ENCODE measurements at regions not wholly inside any gene's neighbourhood (a gene's known extent, or its start where the extent isn't known, plus 50 kb on each side); places are given as distances from the start of the nearest gene placed in this dataset.
"Not testable (repeated sequence)": the region's sequence is repeated elsewhere in the genome, so short reads cannot be mapped to it uniquely, and the experiment has no call there.

DNA sequence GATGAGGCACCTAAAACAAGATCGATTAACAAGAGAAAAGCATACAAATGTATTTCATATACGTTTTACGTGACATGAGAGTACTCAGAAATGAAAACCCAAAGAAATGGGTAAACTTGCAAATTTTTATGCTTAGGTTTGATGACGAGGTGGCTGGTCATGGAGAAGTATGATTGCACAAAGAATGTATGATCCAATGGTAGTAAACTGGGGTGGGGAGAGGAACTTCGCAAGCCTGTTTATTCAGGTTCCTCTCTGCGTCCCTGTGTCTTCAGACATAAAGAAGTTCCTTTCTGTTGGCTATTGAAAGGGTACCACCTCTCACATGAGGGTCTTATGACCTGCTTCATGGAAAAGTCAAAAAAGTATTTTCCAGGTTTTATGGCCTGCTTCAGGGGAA is 309.2 kb downstream of the BCOR start:
- 80 to 94% methylated on average over 6 of the region's 6 CpGs for WGBS, 2 donors
- TF ChIP-seq POLR2A (IDR thresholded peaks at IDR 0.05): no peak
- TF ChIP-seq, protein P1, sequence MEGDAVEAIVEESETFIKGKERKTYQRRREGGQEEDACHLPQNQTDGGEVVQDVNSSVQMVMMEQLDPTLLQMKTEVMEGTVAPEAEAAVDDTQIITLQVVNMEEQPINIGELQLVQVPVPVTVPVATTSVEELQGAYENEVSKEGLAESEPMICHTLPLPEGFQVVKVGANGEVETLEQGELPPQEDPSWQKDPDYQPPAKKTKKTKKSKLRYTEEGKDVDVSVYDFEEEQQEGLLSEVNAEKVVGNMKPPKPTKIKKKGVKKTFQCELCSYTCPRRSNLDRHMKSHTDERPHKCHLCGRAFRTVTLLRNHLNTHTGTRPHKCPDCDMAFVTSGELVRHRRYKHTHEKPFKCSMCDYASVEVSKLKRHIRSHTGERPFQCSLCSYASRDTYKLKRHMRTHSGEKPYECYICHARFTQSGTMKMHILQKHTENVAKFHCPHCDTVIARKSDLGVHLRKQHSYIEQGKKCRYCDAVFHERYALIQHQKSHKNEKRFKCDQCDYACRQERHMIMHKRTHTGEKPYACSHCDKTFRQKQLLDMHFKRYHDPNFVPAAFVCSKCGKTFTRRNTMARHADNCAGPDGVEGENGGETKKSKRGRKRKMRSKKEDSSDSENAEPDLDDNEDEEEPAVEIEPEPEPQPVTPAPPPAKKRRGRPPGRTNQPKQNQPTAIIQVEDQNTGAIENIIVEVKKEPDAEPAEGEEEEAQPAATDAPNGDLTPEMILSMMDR (IDR thresholded peaks at IDR 0.05): no peak
- Histone ChIP-seq H3K4me1 (no peaks in the 10 kb centered on the region), H3K27ac (no peak overlapping the region), H3K9me3 (no peaks in the 10 kb centered on the region), H3K36me3 (no peaks in the 10 kb centered on the region), H3K27me3 (no peaks in the 10 kb centered on the region), H3K4me3 (replicated peaks in 1 of 3) (no peak overlapping the region)
- intact Hi-C loops (cut with DNase I): no loop called here
- no peak for DNase-seq

DNA sequence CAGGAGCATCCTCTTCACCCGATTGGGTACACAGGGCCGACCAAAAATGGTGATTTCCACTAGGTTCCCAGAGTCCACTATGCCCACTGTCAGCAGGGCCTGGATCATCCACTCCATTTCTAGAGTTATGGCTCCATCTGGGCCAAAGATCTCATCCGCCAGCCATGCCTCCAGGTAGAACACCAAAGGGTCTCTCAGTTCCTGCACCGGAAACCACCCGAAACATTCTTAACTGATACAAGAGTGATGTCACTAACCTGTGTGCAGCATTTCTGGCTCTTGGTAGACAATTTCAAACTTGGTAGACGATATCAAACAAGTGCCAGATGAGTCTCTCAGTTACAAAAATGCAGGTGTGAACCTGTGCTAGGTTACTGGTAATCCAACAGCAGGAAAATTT is 306.1 kb downstream of the BCOR start:
- Histone ChIP-seq H3K4me3 (replicated peaks in 1 of 3) (no peak overlapping the region), H3K36me3 (no peaks in the 10 kb centered on the region), H3K27ac (no peak overlapping the region), H3K9me3 (no peaks in the 10 kb centered on the region), H3K4me1 (no peaks in the 10 kb centered on the region), H3K27me3 (no peaks in the 10 kb centered on the region)
- intact Hi-C loops (cut with DNase I): no loop called here
- TF ChIP-seq, protein P1 (IDR thresholded peaks at IDR 0.05): no peak
- TF ChIP-seq POLR2A (IDR thresholded peaks at IDR 0.05): no peak
- 97 to 100% methylated on average over 3 to 4 of the region's 6 CpGs for WGBS, 2 donors
- DNase-seq: no peak

DNA sequence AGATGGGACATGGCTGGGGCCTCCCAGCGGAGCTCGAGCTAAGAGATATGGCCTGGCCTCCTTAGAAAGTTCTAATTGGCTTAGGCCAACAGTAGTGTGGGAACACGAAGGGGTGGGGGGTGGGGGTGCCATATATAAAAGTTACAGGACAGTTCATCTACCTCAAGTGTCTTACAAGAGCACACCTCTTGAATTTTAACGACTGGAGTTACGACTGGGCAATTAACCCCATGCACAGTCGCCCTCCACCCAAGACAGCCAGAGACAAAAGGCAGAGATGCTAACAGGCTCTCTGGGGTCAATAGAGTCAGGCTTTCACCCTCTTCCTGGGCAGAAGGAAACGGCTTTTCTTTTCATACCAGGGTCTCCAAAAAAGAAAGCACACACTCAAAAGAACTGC is 302.2 kb downstream of the BCOR start:
- H3K27ac ChIP-seq: no peak overlapping the region
- no peaks in the 10 kb centered on the region for H3K9me3 ChIP-seq
- H3K27me3 ChIP-seq: no peaks in the 10 kb centered on the region
- 67 to 69% methylated on average over 6 to 7 of the region's 7 CpGs for WGBS, 2 donors
- no peaks in the 10 kb centered on the region for H3K36me3 ChIP-seq
- TF ChIP-seq, protein P1 (IDR thresholded peaks at IDR 0.05): no peak
- TF ChIP-seq POLR2A (IDR thresholded peaks at IDR 0.05): no peak
- H3K4me3 ChIP-seq (replicated peaks in 1 of 3): no peak overlapping the region
- no peak for DNase-seq
- no peaks in the 10 kb centered on the region for H3K4me1 ChIP-seq
- intact Hi-C loops (cut with DNase I): no loop called here

DNA sequence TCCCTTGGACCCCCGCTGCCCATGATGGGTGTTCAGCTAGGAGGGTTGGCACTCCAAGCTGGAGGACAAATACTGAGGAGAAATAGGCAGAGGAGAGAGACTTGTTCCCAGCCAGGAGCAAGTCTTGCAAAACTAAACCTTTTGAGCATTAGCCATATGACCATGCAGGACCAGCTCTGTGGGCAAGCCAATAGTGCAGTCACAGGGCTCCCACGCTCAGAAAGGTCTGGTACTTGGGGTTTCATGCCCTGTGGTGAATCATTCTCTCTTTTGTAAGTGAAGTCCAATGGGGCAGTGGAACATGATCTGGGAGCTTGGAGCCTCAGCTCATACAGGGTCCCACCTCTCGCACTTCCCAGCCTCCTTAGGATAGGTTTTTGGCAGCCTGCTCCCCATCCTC is 300.9 kb downstream of the BCOR start:
- DNase-seq: no peak
- Histone ChIP-seq H3K36me3 (no peaks in the 10 kb centered on the region), H3K27ac (no peak overlapping the region), H3K4me1 (no peaks in the 10 kb centered on the region), H3K27me3 (no peaks in the 10 kb centered on the region), H3K9me3 (no peaks in the 10 kb centered on the region), H3K4me3 (replicated peaks in 1 of 3) (no peak overlapping the region)
- intact Hi-C loops (cut with DNase I): no loop called here
- 100% methylated on average over 1 to 3 of the region's 3 CpGs for WGBS, 2 donors
- TF ChIP-seq POLR2A (IDR thresholded peaks at IDR 0.05): no peak

DNA sequence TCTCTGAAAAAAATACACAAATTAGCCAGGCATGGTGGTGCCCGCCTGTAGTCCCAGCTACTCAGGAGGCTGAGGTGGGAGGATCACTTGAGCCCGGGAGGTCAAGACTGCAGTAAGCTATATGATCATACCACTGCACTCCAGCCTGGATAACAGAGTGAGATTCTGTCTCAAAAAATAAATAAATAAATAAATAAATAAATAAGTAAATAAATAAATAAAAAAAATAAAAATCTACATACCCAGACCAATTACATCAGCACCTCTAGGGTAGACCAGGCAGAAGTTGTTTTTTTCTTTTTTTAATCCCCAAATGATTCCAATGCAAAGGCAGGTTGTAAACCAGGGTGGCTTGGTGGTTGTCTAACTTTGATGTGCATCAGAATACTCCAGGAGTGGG is 299.3 kb downstream of the BCOR start:
- H3K4me3 ChIP-seq (replicated peaks in 1 of 3); DNase-seq; H3K9me3 ChIP-seq; intact Hi-C loops (cut with DNase I); H3K36me3 ChIP-seq; H3K4me1 ChIP-seq; H3K27ac ChIP-seq; H3K27me3 ChIP-seq: not testable (repeated sequence)
- 100% methylated on average over 2 of the region's 2 CpGs for WGBS, 2 donors

DNA sequence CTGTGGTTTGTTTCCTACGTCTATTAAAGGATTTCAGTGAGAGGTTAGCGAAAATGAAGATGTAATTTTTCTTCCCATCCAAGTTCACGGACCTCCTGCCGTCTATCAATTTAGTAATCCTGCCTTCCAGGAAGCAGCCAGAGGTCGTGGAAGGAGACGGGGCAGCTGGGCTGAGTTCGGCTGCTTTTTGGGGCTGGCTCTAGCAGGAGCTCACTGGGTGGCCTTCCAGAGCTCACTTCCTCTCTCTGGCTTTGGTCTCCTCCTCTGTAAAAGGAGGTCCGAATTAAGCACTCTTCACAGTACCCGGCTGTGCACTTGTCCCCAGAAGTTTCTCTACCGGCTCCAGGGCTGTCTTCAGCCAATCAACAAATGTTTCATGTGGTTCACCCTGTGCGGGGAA is 295.4 kb downstream of the BCOR start:
- no peak for TF ChIP-seq POLR2A (IDR thresholded peaks at IDR 0.05)
- TF ChIP-seq, protein P1 (IDR thresholded peaks at IDR 0.05): no peak
- no peaks in the 10 kb centered on the region for H3K36me3 ChIP-seq
- no peaks in the 10 kb centered on the region for H3K9me3 ChIP-seq
- no peaks in the 10 kb centered on the region for H3K4me1 ChIP-seq
- WGBS, 2 donors: 84% methylated on average over 8 to 11 of the region's 11 CpGs
- no peak overlapping the region for H3K4me3 ChIP-seq (replicated peaks in 1 of 3)
- H3K27ac ChIP-seq: no peak overlapping the region
- DNase-seq: no peak
- intact Hi-C loops (cut with DNase I): no loop called here
- no peaks in the 10 kb centered on the region for H3K27me3 ChIP-seq

All from thyroid gland (tissue), 4 donors.